HTR-8/SVneo (cell line): ENCODE measurements at regions not wholly inside any gene's neighbourhood (a gene's known extent, or its start where the extent isn't known, plus 50 kb on each side); places are given as distances from the start of the nearest gene placed in this dataset.

ENCODE experiments used
- DNase-seq: peaks from one replicate; pipeline ENCODE4 v3.0.0; 2011; ENCODE audit warnings: low spot score, mixed read lengths; ENCODE audit not compliant: insufficient read length
- FAIRE-seq: peaks from 2 replicates; lab custom pipeline; 2011; peaks lifted over from hg19 to GRCh38; lab: Jason Lieb, UNC

- FAIRE-seq = no peak
- no peak for DNase-seq
These were observed 194.0 kb upstream of the HHIP start for GRCh38 chr4:144451766-144452450.

GRCh38 chr4:144456196-144456595, 189.8 kb upstream of the HHIP start:
- no peak for DNase-seq
- FAIRE-seq = no peak

- DNase-seq (no peak), FAIRE-seq (no peak)
These were observed 184.1 kb upstream of the HHIP start for GRCh38 chr4:144461906-144462305.

- FAIRE-seq (no peak), DNase-seq (no peak)
These were observed 182.7 kb upstream of the HHIP start for GRCh38 chr4:144463236-144463635.

GRCh38 chr4:144463896-144464295, 182.1 kb upstream of the HHIP start:
- FAIRE-seq (no peak), DNase-seq (no peak)

GRCh38 chr4:144465546-144465945, 180.4 kb upstream of the HHIP start:
- FAIRE-seq (no peak), DNase-seq (no peak)

- DNase-seq = no peak
These were observed 165.9 kb upstream of the HHIP start for GRCh38 chr4:144480068-144480467.

GRCh38 chr4:144489831-144490230, 156.1 kb upstream of the HHIP start:
- DNase-seq = no peak
- FAIRE-seq = no peak

More at GRCh38 chr4:144480068-144480467, 165.9 kb upstream of the HHIP start:
- FAIRE-seq = no peak

GRCh38 chr4:144494280-144494679, 151.7 kb upstream of the HHIP start:
- DNase-seq = no peak

GRCh38 chr4:144495944-144496343, 150.0 kb upstream of the HHIP start:
- no peak for FAIRE-seq
- DNase-seq = no peak

More at GRCh38 chr4:144494280-144494679, 151.7 kb upstream of the HHIP start:
- no peak for FAIRE-seq

GRCh38 chr4:144499777-144500176, 146.2 kb upstream of the HHIP start:
- DNase-seq (no peak), FAIRE-seq (no peak)

- FAIRE-seq = no peak
- DNase-seq = no peak
These were observed 144.7 kb upstream of the HHIP start for GRCh38 chr4:144501231-144501780.

- DNase-seq (no peak), FAIRE-seq (no peak)
These were observed 141.1 kb upstream of the HHIP start for GRCh38 chr4:144504883-144505282.

GRCh38 chr4:144507311-144508101, 138.4 kb upstream of the HHIP start:
- FAIRE-seq (no peak), DNase-seq (no peak)

GRCh38 chr4:144509088-144510015, 136.6 kb upstream of the HHIP start:
- FAIRE-seq (no peak), DNase-seq (no peak)

GRCh38 chr4:144514736-144515135, 131.2 kb upstream of the HHIP start:
- FAIRE-seq (no peak), DNase-seq (no peak)

- FAIRE-seq (no peak), DNase-seq (no peak)
These were observed 127.6 kb upstream of the HHIP start for GRCh38 chr4:144518181-144518895.

- DNase-seq = no peak
- no peak for FAIRE-seq
These were observed 114.1 kb upstream of the HHIP start for GRCh38 chr4:144531841-144532240.

GRCh38 chr4:144547678-144548298, 98.2 kb upstream of the HHIP start:
- FAIRE-seq (no peak), DNase-seq (no peak)
